ENCODE measurements at regions not wholly inside any gene's neighbourhood (a gene's known extent, or its start where the extent isn't known, plus 50 kb on each side); places are given as distances from the start of the nearest gene placed in this dataset.

DNA sequence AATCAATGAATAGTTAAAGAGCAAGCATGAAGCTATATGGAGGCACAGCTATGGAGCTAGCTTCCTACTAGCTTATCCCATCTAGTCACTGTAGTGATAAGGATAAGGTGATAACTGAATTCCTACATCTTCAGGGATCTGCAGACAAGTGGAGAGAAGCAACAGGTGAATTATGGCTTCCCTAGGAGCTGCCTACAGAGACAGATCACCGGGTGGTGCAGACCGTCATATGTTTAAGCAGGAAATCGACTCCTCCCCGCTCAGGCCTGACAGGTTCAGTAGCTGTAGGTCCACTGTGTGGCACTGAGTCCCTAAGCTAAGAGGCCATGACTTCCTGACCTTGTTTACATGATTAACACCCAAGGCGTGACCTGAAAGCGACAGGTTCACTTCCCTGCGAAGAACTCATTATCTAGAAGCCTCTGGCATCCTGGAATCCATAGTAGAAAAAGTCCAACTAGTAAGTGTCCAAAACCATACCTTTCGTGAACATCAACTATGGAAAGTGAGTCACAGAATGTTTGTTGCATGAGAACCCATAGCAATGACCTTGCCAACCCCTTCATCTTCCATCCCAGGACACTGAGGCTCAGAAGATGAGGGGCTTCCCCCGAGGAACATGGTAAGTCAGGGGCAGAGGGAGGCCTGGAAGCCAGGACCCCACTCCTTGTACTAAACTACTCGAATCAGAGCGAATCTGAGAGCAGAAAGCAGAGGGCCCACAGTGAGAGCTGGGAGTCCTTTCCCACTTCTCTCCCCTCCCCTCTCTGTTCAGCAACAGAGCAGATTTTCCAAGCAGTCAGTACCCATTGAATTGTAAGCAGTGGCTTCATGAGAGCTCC, 75.4 kb upstream of the CCND2 start:
- no peak for TF ChIP-seq CTCF (IDR thresholded peaks at IDR 0.05)
- H3K9me3 Mint-ChIP-seq: no peaks in the 10 kb centered on the region
- no peaks in the 10 kb centered on the region for H4K20me1 ChIP-seq (ENCODE audit: insufficient read depth, low read length)
- intact Hi-C loops (cut with micrococcal nuclease): no loop called here
- no peak overlapping the region for H3K27ac Mint-ChIP-seq
- no peaks in the 10 kb centered on the region for H3K9me3 ChIP-seq (replicated peaks in 1 of 2; ENCODE audit: control insufficient read depth in 1 of 2, insufficient read depth in 1 of 2, low read length in 2 of 2)
- no peaks in the 10 kb centered on the region for H3K36me3 Mint-ChIP-seq
- no peak overlapping the region for H3K4me2 ChIP-seq (replicated peaks; ENCODE audit: extremely low read depth, low read length, poor library complexity, severe bottlenecking)
- H3K36me3 ChIP-seq (replicated peaks in 1 of 2; ENCODE audit: control insufficient read depth in 1 of 2, insufficient read depth in 2 of 2, low read length in 2 of 2): no peaks in the 10 kb centered on the region
- no peak overlapping the region for H2AFZ ChIP-seq (ENCODE audit: insufficient read depth, low read depth, low read length, poor library complexity, severe bottlenecking)
- H3K4me3 Mint-ChIP-seq: no peak overlapping the region
- peaks cover 3 to 6% (median 4%) of the 10 kb centered on the region in 3 donors for H3K27me3 Mint-ChIP-seq (ENCODE audit: low read depth in 3 of 3)
- no peak overlapping the region for H3K9ac ChIP-seq (ENCODE audit: insufficient read depth, low read length, poor library complexity, severe bottlenecking)
- WGBS (ENCODE audit: insufficient coverage): 92% methylated on average over 7 of the region's 11 CpGs
- no peak overlapping the region for H3K4me3 ChIP-seq (replicated peaks in 1 of 3; ENCODE audit: low read depth in 2 of 3, low read length in 3 of 3)
- H3K27me3 ChIP-seq (ENCODE audit: control insufficient read depth in 2 of 2, insufficient read depth in 2 of 2, low read length in 2 of 2): no peaks in the 10 kb centered on the region
- H3K4me1 ChIP-seq (ENCODE audit: control insufficient read depth in 1 of 2, insufficient read depth in 2 of 2, low read length in 2 of 2): peaks cover 12 to 19% of the 10 kb centered on the region in 2 donors
- no peak for DNase-seq
- H3K27ac ChIP-seq (ENCODE audit: low read depth in 1 of 2, low read length in 2 of 2): no peak overlapping the region
- H3K79me2 ChIP-seq (ENCODE audit: insufficient read depth, low read length): no peaks in the 10 kb centered on the region
- peaks cover 20% of the 10 kb centered on the region for H3K4me1 Mint-ChIP-seq

- H3K27ac ChIP-seq (ENCODE audit: low read depth in 1 of 2, low read length in 2 of 2): no peak overlapping the region
- peaks cover 8% of the 10 kb centered on the region for H3K4me1 Mint-ChIP-seq
- H3K79me2 ChIP-seq (ENCODE audit: insufficient read depth, low read length): no peaks in the 10 kb centered on the region
- no peak for TF ChIP-seq CTCF (IDR thresholded peaks at IDR 0.05)
- H3K9me3 Mint-ChIP-seq: no peaks in the 10 kb centered on the region
- H3K36me3 ChIP-seq (replicated peaks in 1 of 2; ENCODE audit: control insufficient read depth in 1 of 2, insufficient read depth in 2 of 2, low read length in 2 of 2): no peaks in the 10 kb centered on the region
- no peak overlapping the region for H3K4me2 ChIP-seq (replicated peaks; ENCODE audit: extremely low read depth, low read length, poor library complexity, severe bottlenecking)
- H3K4me3 ChIP-seq (replicated peaks in 1 of 3; ENCODE audit: low read depth in 2 of 3, low read length in 3 of 3): no peak overlapping the region
- peaks cover 0 to 7% of the 10 kb centered on the region in 2 donors for H3K4me1 ChIP-seq (ENCODE audit: control insufficient read depth in 1 of 2, insufficient read depth in 2 of 2, low read length in 2 of 2)
- H2AFZ ChIP-seq (ENCODE audit: insufficient read depth, low read depth, low read length, poor library complexity, severe bottlenecking): no peak overlapping the region
- no peaks in the 10 kb centered on the region for H3K9me3 ChIP-seq (replicated peaks in 1 of 2; ENCODE audit: control insufficient read depth in 1 of 2, insufficient read depth in 1 of 2, low read length in 2 of 2)
- H3K9ac ChIP-seq (ENCODE audit: insufficient read depth, low read length, poor library complexity, severe bottlenecking): no peak overlapping the region
- intact Hi-C loops (cut with micrococcal nuclease): no loop called here
- no peaks in the 10 kb centered on the region for H3K36me3 Mint-ChIP-seq
- H4K20me1 ChIP-seq (ENCODE audit: insufficient read depth, low read length): no peaks in the 10 kb centered on the region
- H3K27me3 ChIP-seq (ENCODE audit: control insufficient read depth in 2 of 2, insufficient read depth in 2 of 2, low read length in 2 of 2): no peaks in the 10 kb centered on the region
- 100% methylated on average over 4 of the region's 8 CpGs for WGBS (ENCODE audit: insufficient coverage)
- no peak overlapping the region for H3K27ac Mint-ChIP-seq
- H3K4me3 Mint-ChIP-seq: no peak overlapping the region
- DNase-seq: no peak
- H3K27me3 Mint-ChIP-seq (ENCODE audit: low read depth in 3 of 3): peaks cover 2 to 6% (median 4%) of the 10 kb centered on the region in 3 donors
These were observed 76.6 kb upstream of the CCND2 start for GRCh38 chr12:4196805-4197420.
